ENCODE measurements at regions not wholly inside any gene's neighbourhood (a gene's known extent, or its start where the extent isn't known, plus 50 kb on each side); places are given as distances from the start of the nearest gene placed in this dataset.

GRCh38 chr1:55774446-55774845 lies 559.3 kb upstream of the USP24 start:
- no peaks in the 10 kb centered on the region for H3K36me3 ChIP-seq (ENCODE audit: control insufficient read depth in 2 of 3, insufficient read depth in 3 of 3, low read length in 3 of 3)
- no peak overlapping the region for H3K9ac ChIP-seq (ENCODE audit: low read length in 3 of 3)
- no peak for TF ChIP-seq CTCF (IDR thresholded peaks at IDR 0.05; ENCODE audit: borderline replicate concordance, extremely low read depth, insufficient read depth)
- H3K4me1 ChIP-seq (ENCODE audit: control insufficient read depth in 2 of 3, insufficient read depth in 2 of 3, low read depth in 1 of 3, low read length in 3 of 3) = no peaks in the 10 kb centered on the region
- no peak for DNase-seq
- no peaks in the 10 kb centered on the region for H3K27me3 ChIP-seq (ENCODE audit: control insufficient read depth, insufficient read depth, low read length)
- peaks cover 0 to 2% (median 0%) of the 10 kb centered on the region in 3 donors for H3K9me3 ChIP-seq (ENCODE audit: control insufficient read depth in 2 of 3, insufficient read depth in 1 of 3, low read length in 3 of 3)
- no peak overlapping the region for H3K27ac ChIP-seq (ENCODE audit: low read depth in 2 of 2, low read length in 2 of 2)
- no peak overlapping the region for H3K4me3 ChIP-seq (ENCODE audit: low read length in 3 of 3)
- FAIRE-seq = no peak
- intact Hi-C loops (cut with DNase I) = no loop called here

- no peak overlapping the region for H3K9ac ChIP-seq (ENCODE audit: low read length in 3 of 3)
- TF ChIP-seq CTCF (IDR thresholded peaks at IDR 0.05; ENCODE audit: borderline replicate concordance, extremely low read depth, insufficient read depth) = no peak
- intact Hi-C loops (cut with DNase I) = no loop called here
- H3K27me3 ChIP-seq (ENCODE audit: control insufficient read depth, insufficient read depth, low read length) = no peaks in the 10 kb centered on the region
- H3K4me1 ChIP-seq (ENCODE audit: control insufficient read depth in 2 of 3, insufficient read depth in 2 of 3, low read depth in 1 of 3, low read length in 3 of 3) = no peaks in the 10 kb centered on the region
- H3K4me3 ChIP-seq (ENCODE audit: low read length in 3 of 3) = no peak overlapping the region
- FAIRE-seq (no peak), DNase-seq (no peak)
- H3K36me3 ChIP-seq (ENCODE audit: control insufficient read depth in 2 of 3, insufficient read depth in 3 of 3, low read length in 3 of 3) = no peaks in the 10 kb centered on the region
- peaks cover 0 to 2% (median 0%) of the 10 kb centered on the region in 3 donors for H3K9me3 ChIP-seq (ENCODE audit: control insufficient read depth in 2 of 3, insufficient read depth in 1 of 3, low read length in 3 of 3)
- no peak overlapping the region for H3K27ac ChIP-seq (ENCODE audit: low read depth in 2 of 2, low read length in 2 of 2)
Observed at GRCh38 chr1:55773211-55773940, 558.2 kb upstream of the USP24 start.

- intact Hi-C loops (cut with DNase I) = no loop called here
- no peaks in the 10 kb centered on the region for H3K27me3 ChIP-seq (ENCODE audit: control insufficient read depth, insufficient read depth, low read length)
- no peak overlapping the region for H3K9ac ChIP-seq (ENCODE audit: low read length in 3 of 3)
- DNase-seq = no peak
- no peak overlapping the region for H3K27ac ChIP-seq (ENCODE audit: low read depth in 2 of 2, low read length in 2 of 2)
- no peak overlapping the region for H3K4me3 ChIP-seq (ENCODE audit: low read length in 3 of 3)
- H3K9me3 ChIP-seq (ENCODE audit: control insufficient read depth in 2 of 3, insufficient read depth in 1 of 3, low read length in 3 of 3) = no peaks in the 10 kb centered on the region
- H3K4me1 ChIP-seq (ENCODE audit: control insufficient read depth in 2 of 3, insufficient read depth in 2 of 3, low read depth in 1 of 3, low read length in 3 of 3) = no peaks in the 10 kb centered on the region
- TF ChIP-seq CTCF (IDR thresholded peaks at IDR 0.05; ENCODE audit: borderline replicate concordance, extremely low read depth, insufficient read depth) = no peak
- H3K36me3 ChIP-seq (ENCODE audit: control insufficient read depth in 2 of 3, insufficient read depth in 3 of 3, low read length in 3 of 3) = no peaks in the 10 kb centered on the region
- no peak for FAIRE-seq
Observed at GRCh38 chr1:55768327-55768952, 553.3 kb upstream of the USP24 start.

Measured in kidney (tissue), 13 donors.